Large intestine (tissue), 3 donors: ENCODE measurements at regions not wholly inside any gene's neighbourhood (a gene's known extent, or its start where the extent isn't known, plus 50 kb on each side); places are given as distances from the start of the nearest gene placed in this dataset.
A peak's percentile ranks its signal among the peaks of the same experiment; 100 is the strongest.

Experiments
- DNase-seq, 2 donors: peaks; one replicate each; pipeline versions ENCODE4 v3.0.0 to v3.0.0-alpha.2; 2013
- H3K27ac ChIP-seq: one replicate; pipeline ENCODE4 v1.5.1; 2013; ENCODE audit warnings: low read length
- H3K27me3 ChIP-seq: 2 replicates; pipeline ENCODE4 v1.6.1; 2013; ENCODE audit warnings: low read length; ENCODE audit not compliant: control insufficient read depth, insufficient read depth
- H3K36me3 ChIP-seq: 2 replicates; pipeline ENCODE4 v1.6.1; 2013; ENCODE audit warnings: low read length; ENCODE audit not compliant: control insufficient read depth, insufficient read depth
- H3K4me1 ChIP-seq: one replicate; pipeline ENCODE4 v1.6.1; 2013; ENCODE audit warnings: low read length; ENCODE audit not compliant: control insufficient read depth, insufficient read depth
- H3K4me3 ChIP-seq: one replicate; pipeline ENCODE4 v1.5.1; 2013; ENCODE audit warnings: low read length
- H3K9me3 ChIP-seq: one replicate; pipeline ENCODE4 v1.6.1; 2013; ENCODE audit warnings: mild to moderate bottlenecking, low read depth, low read length, moderate library complexity; ENCODE audit not compliant: control insufficient read depth
- WGBS: methylation state at CpG from one replicate; pipeline ENCODE4 v1.1.5; 2013; ENCODE audit warnings: low lambda C conversion rate; ENCODE audit not compliant: insufficient coverage; 5-methylcytosine and 5-hydroxymethylcytosine counted together

GRCh38 chr13:105997581-105998550 is 537.6 kb downstream of the EFNB2 start:
- H3K27ac ChIP-seq: no peak overlapping the region
- H3K4me1 ChIP-seq: no peaks in the 10 kb centered on the region
- no peaks in the 10 kb centered on the region for H3K36me3 ChIP-seq
- H3K9me3 ChIP-seq: peaks cover 3% of the 10 kb centered on the region
- H3K27me3 ChIP-seq: no peaks in the 10 kb centered on the region
- WGBS: 100% methylated on average over 1 of the region's 29 CpGs
- no peak overlapping the region for H3K4me3 ChIP-seq
- no peak for DNase-seq

GRCh38 chr13:105996391-105997025 is 539.0 kb downstream of the EFNB2 start:
- peaks cover 3% of the 10 kb centered on the region for H3K9me3 ChIP-seq
- no peak overlapping the region for H3K4me3 ChIP-seq
- no peaks in the 10 kb centered on the region for H3K4me1 ChIP-seq
- H3K36me3 ChIP-seq: no peaks in the 10 kb centered on the region
- no peak for DNase-seq
- WGBS: 63% methylated on average over 1 of the region's 13 CpGs
- no peak overlapping the region for H3K27ac ChIP-seq
- no peaks in the 10 kb centered on the region for H3K27me3 ChIP-seq

- H3K27me3 ChIP-seq: no peaks in the 10 kb centered on the region
- H3K9me3 ChIP-seq: peaks cover 3% of the 10 kb centered on the region
- no peak overlapping the region for H3K4me3 ChIP-seq
- no peak overlapping the region for H3K27ac ChIP-seq
- WGBS: no CpG with 5 or more reads among the region's 5 CpGs
- no peaks in the 10 kb centered on the region for H3K4me1 ChIP-seq
- no peak for DNase-seq
- no peaks in the 10 kb centered on the region for H3K36me3 ChIP-seq
Observed at GRCh38 chr13:105994340-105994739, 541.1 kb downstream of the EFNB2 start.

- Histone ChIP-seq H3K9me3 (no peaks in the 10 kb centered on the region), H3K27me3 (no peaks in the 10 kb centered on the region), H3K4me1 (no peaks in the 10 kb centered on the region), H3K36me3 (no peaks in the 10 kb centered on the region), H3K27ac (no peak overlapping the region), H3K4me3 (no peak overlapping the region)
- DNase-seq: peak in 1 of 2 donors; percentile 19
- no CpG with 5 or more reads among the region's 4 CpGs for WGBS
Observed at GRCh38 chr13:105991622-105992277, 543.7 kb downstream of the EFNB2 start.

GRCh38 chr13:105991131-105991530 is 544.3 kb downstream of the EFNB2 start:
- Histone ChIP-seq H3K4me1 (no peaks in the 10 kb centered on the region), H3K9me3 (no peaks in the 10 kb centered on the region), H3K27me3 (no peaks in the 10 kb centered on the region), H3K36me3 (no peaks in the 10 kb centered on the region), H3K27ac (no peak overlapping the region), H3K4me3 (no peak overlapping the region)
- DNase-seq: no peak
- WGBS: no CpG with 5 or more reads among the region's 1 CpG

- no peaks in the 10 kb centered on the region for H3K9me3 ChIP-seq
- 74% methylated on average over 3 of the region's 4 CpGs for WGBS
- H3K27ac ChIP-seq: no peak overlapping the region
- no peaks in the 10 kb centered on the region for H3K27me3 ChIP-seq
- DNase-seq: no peak
- no peaks in the 10 kb centered on the region for H3K4me1 ChIP-seq
- no peak overlapping the region for H3K4me3 ChIP-seq
- no peaks in the 10 kb centered on the region for H3K36me3 ChIP-seq
Observed at GRCh38 chr13:105990256-105990958, 545.1 kb downstream of the EFNB2 start.

- H3K4me3 ChIP-seq: no peak overlapping the region
- no peaks in the 10 kb centered on the region for H3K9me3 ChIP-seq
- no peak for DNase-seq
- peaks cover 2% of the 10 kb centered on the region for H3K4me1 ChIP-seq
- H3K27me3 ChIP-seq: no peaks in the 10 kb centered on the region
- WGBS: no CpG with 5 or more reads among the region's 11 CpGs
- H3K27ac ChIP-seq: no peak overlapping the region
- no peaks in the 10 kb centered on the region for H3K36me3 ChIP-seq
Observed at GRCh38 chr13:105984646-105985045, 550.8 kb downstream of the EFNB2 start.

GRCh38 chr13:105984236-105984635 is 551.2 kb downstream of the EFNB2 start:
- DNase-seq: no peak
- Histone ChIP-seq H3K9me3 (no peaks in the 10 kb centered on the region), H3K27me3 (no peaks in the 10 kb centered on the region), H3K4me3 (no peak overlapping the region), H3K27ac (no peak overlapping the region), H3K36me3 (no peaks in the 10 kb centered on the region), H3K4me1 (peaks cover 5% of the 10 kb centered on the region)
- 100% methylated on average over 2 of the region's 3 CpGs for WGBS

GRCh38 chr13:105982219-105982930 is 553.1 kb downstream of the EFNB2 start:
- WGBS: 20% methylated on average over 1 of the region's 11 CpGs
- Histone ChIP-seq H3K36me3 (no peaks in the 10 kb centered on the region), H3K4me1 (peaks cover 8% of the 10 kb centered on the region), H3K27ac (no peak overlapping the region), H3K4me3 (no peak overlapping the region), H3K27me3 (no peaks in the 10 kb centered on the region), H3K9me3 (no peaks in the 10 kb centered on the region)
- no peak for DNase-seq
